Mesendoderm (in vitro differentiated cells): ENCODE measurements at regions not wholly inside any gene's neighbourhood (a gene's known extent, or its start where the extent isn't known, plus 50 kb on each side); places are given as distances from the start of the nearest gene placed in this dataset.

ENCODE experiments used
- DNase-seq: peaks from one replicate; pipeline ENCODE4 v3.0.0; 2013
- H2AK5ac ChIP-seq: 2 replicates; pipeline ENCODE4 v1.6.1; 2013; ENCODE audit warnings: low read length, inconsistent platforms
- H2BK120ac ChIP-seq: 2 replicates; pipeline ENCODE4 v1.6.1; 2013; ENCODE audit warnings: low read depth, mild to moderate bottlenecking, low read length, moderate library complexity, mixed read lengths
- H2BK15ac ChIP-seq: replicated peaks from 2 replicates; pipeline ENCODE4 v1.6.1; 2013; ENCODE audit warnings: low read depth, mild to moderate bottlenecking, moderate library complexity
- H2BK5ac ChIP-seq: 2 replicates; pipeline ENCODE4 v1.6.1; 2013; ENCODE audit warnings: low read length, inconsistent platforms
- H3K18ac ChIP-seq: 2 replicates; pipeline ENCODE4 v1.6.1; 2013; ENCODE audit warnings: mild to moderate bottlenecking, low read length, mixed read lengths
- H3K23ac ChIP-seq: one replicate; pipeline ENCODE4 v1.6.1; 2013; ENCODE audit warnings: low read length
- H3K27ac ChIP-seq: 2 replicates; pipeline ENCODE4 v1.5.1; 2013; ENCODE audit warnings: low read depth, mild to moderate bottlenecking, inconsistent platforms, low read length, moderate library complexity
- H3K27me3 ChIP-seq: 2 replicates; pipeline ENCODE4 v1.6.1; 2013; ENCODE audit warnings: low read length, control low read depth, mild to moderate bottlenecking, inconsistent platforms; ENCODE audit not compliant: insufficient read depth, poor library complexity
- H3K36me3 ChIP-seq: 2 replicates; pipeline ENCODE4 v1.6.1; 2013; ENCODE audit warnings: low read length, inconsistent platforms; ENCODE audit not compliant: control insufficient read depth, insufficient read depth
- H3K4ac ChIP-seq: one replicate; pipeline ENCODE4 v1.6.1; 2013; ENCODE audit warnings: low read depth, mild to moderate bottlenecking, low read length, moderate library complexity
- H3K4me1 ChIP-seq: 2 replicates; pipeline ENCODE4 v1.6.1; 2013; ENCODE audit warnings: low read depth, low read length, inconsistent platforms; ENCODE audit not compliant: control insufficient read depth
- H3K4me2 ChIP-seq: 2 replicates; pipeline ENCODE4 v1.6.1; 2013; ENCODE audit warnings: low read length
- H3K4me3 ChIP-seq: 2 replicates; pipeline ENCODE4 v1.5.1; 2013; ENCODE audit warnings: mild to moderate bottlenecking, low read length
- H3K56ac ChIP-seq: one replicate; pipeline ENCODE4 v1.6.1; 2013; ENCODE audit warnings: low read length
- H3K79me1 ChIP-seq: 2 replicates; pipeline ENCODE4 v1.6.1; 2013; ENCODE audit warnings: low read length, inconsistent platforms
- H3K79me2 ChIP-seq: 2 replicates; pipeline ENCODE4 v1.6.1; 2013; ENCODE audit warnings: mild to moderate bottlenecking, low read length; ENCODE audit not compliant: control insufficient read depth, insufficient read depth
- H3K9ac ChIP-seq: 2 replicates; pipeline ENCODE4 v1.6.1; 2013; ENCODE audit warnings: low read length, inconsistent platforms
- H4K5ac ChIP-seq: one replicate; pipeline ENCODE4 v1.6.1; 2013; ENCODE audit warnings: low read length
- H4K8ac ChIP-seq: one replicate; pipeline ENCODE4 v1.6.1; 2013; ENCODE audit warnings: low read depth, mild to moderate bottlenecking, control low read depth, low read length, moderate library complexity
- WGBS: extraction: QIAGEN DNeasy Blood & Tissue Kit; methylation state at CpG from one replicate; pipeline ENCODE4 v1.1.7; 2013; ENCODE audit warnings: low lambda C conversion rate, missing lambda C conversion rate; ENCODE audit not compliant: insufficient coverage; ENCODE audit errors: extremely low coverage; 5-methylcytosine and 5-hydroxymethylcytosine counted together

DNA sequence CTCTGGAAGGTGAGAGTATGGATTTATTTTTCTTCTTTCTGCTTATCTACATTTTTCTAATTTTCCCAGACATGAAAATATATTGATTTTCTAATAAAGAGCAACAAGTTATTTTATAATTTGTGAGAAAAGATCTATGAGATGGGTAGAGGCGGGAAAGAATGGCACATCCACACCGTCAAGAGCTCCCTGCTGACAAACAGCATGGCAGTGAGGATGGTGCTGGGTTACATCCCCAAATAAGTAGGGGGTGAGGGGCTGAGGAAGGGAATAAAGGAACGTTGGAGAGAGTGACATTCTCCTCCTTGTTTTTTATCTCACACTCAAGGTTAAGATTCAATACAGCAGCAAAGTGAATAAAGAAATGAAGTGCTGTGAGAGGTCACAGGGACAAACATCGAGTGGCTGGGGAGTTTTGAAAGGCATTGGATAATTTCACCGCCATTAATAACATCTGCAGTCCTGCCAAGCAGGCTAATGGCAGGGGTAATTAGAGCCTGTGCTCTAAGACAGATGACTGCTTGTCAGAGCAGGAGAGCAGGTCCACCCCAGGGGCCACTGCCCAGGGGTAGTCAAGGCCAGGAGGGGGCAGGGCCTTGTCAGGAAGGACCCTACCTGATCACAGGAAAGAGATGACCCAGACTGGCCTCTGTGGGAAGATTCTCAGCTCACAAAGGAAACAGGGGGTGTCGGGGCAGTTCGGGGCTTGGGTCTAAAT is 323.8 kb downstream of the FBXW7 start:
- WGBS: no CpG with 5 or more reads among the region's 7 CpGs

GRCh38 chr4:152209772-152210493 is 326.0 kb downstream of the FBXW7 start:
- Histone ChIP-seq H3K79me2 (no peaks in the 10 kb centered on the region), H3K56ac (no peak overlapping the region), H4K8ac (no peak overlapping the region), H3K23ac (no peak overlapping the region), H3K79me1 (no peaks in the 10 kb centered on the region), H3K4me3 (no peak overlapping the region), H3K36me3 (no peaks in the 10 kb centered on the region), H3K4me1 (peaks cover 2% of the 10 kb centered on the region), H2AK5ac (no peak overlapping the region), H3K4me2 (no peak overlapping the region), H3K4ac (no peak overlapping the region), H2BK5ac (no peak overlapping the region), H2BK15ac (no peak overlapping the region), H3K27ac (no peak overlapping the region), H3K9ac (no peak overlapping the region), H3K27me3 (no peaks in the 10 kb centered on the region), H4K5ac (no peak overlapping the region), H2BK120ac (no peak overlapping the region), H3K18ac (no peak overlapping the region)
- WGBS: no CpG with 5 or more reads among the region's 4 CpGs
- DNase-seq: peak; percentile 54

More for the DNA sequence above, 323.8 kb downstream of the FBXW7 start:
- DNase-seq: no peak
- no peaks in the 10 kb centered on the region for H3K36me3 ChIP-seq
- no peak overlapping the region for H2BK120ac ChIP-seq
- H3K4me1 ChIP-seq: peaks cover 2% of the 10 kb centered on the region
- no peak overlapping the region for H3K18ac ChIP-seq
- H3K27me3 ChIP-seq: no peaks in the 10 kb centered on the region
- no peak overlapping the region for H2AK5ac ChIP-seq
- no peak overlapping the region for H2BK5ac ChIP-seq
- H3K23ac ChIP-seq: no peak overlapping the region
- no peak overlapping the region for H4K8ac ChIP-seq
- no peak overlapping the region for H2BK15ac ChIP-seq
- no peak overlapping the region for H3K9ac ChIP-seq
- H3K79me2 ChIP-seq: no peaks in the 10 kb centered on the region
- no peaks in the 10 kb centered on the region for H3K79me1 ChIP-seq
- H3K4ac ChIP-seq: no peak overlapping the region
- no peak overlapping the region for H3K56ac ChIP-seq
- no peak overlapping the region for H3K4me3 ChIP-seq
- H3K4me2 ChIP-seq: no peak overlapping the region
- no peak overlapping the region for H3K27ac ChIP-seq
- H4K5ac ChIP-seq: no peak overlapping the region

GRCh38 chr4:152207378-152207720 is 328.5 kb downstream of the FBXW7 start:
- no CpG with 5 or more reads among the region's 2 CpGs for WGBS
- Histone ChIP-seq H2BK5ac (no peak overlapping the region), H3K18ac (no peak overlapping the region), H2BK15ac (peak overlapping the region; percentile 39), H4K8ac (no peak overlapping the region), H3K9ac (no peak overlapping the region), H3K27ac (no peak overlapping the region), H3K4ac (no peak overlapping the region), H3K79me2 (no peaks in the 10 kb centered on the region), H3K79me1 (no peaks in the 10 kb centered on the region), H2BK120ac (no peak overlapping the region), H4K5ac (no peak overlapping the region), H3K4me3 (no peak overlapping the region), H3K23ac (no peak overlapping the region), H3K56ac (peak overlapping the region; percentile 22), H2AK5ac (no peak overlapping the region), H3K4me1 (peaks cover 2% of the 10 kb centered on the region), H3K36me3 (no peaks in the 10 kb centered on the region), H3K27me3 (no peaks in the 10 kb centered on the region), H3K4me2 (no peak overlapping the region)
- no peak for DNase-seq

DNA sequence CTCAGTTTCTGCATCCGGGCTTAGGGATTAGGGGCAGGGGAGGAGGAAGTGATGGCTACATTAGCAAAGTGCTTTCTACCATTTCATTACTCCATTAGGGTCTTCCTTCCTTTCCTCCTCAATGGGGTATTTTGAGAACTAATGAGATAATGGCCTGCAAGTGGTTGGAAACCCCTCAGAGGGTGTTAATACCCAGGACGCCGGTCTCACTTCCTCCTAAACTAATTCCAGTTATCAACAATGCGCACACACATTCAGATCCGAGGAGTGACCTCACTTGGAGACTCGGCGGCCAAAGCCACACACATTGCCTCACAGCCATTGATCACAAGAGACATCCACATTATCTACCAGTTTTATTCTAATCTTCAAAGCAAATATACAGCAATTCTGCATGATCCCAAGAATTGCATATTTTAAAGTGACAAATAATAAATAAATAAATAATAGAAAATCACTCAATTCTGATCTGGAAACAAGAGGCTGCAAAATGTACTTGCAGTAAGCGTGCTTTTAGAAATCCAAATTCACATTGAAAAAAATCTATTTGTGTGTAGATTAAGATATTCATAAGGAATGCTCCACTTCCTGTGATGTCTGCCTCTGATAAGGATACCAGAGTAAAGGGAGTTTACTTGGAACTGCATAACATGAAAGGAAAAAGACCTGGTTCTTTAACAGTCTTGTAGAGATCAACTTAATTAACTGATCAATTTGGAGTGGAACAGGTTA is 329.1 kb downstream of the FBXW7 start:
- Histone ChIP-seq H3K9ac (no peak overlapping the region), H3K36me3 (no peaks in the 10 kb centered on the region), H4K5ac (no peak overlapping the region), H3K27ac (no peak overlapping the region), H4K8ac (no peak overlapping the region), H3K4me2 (no peak overlapping the region), H3K79me2 (no peaks in the 10 kb centered on the region), H3K27me3 (no peaks in the 10 kb centered on the region), H2BK120ac (no peak overlapping the region), H2BK5ac (no peak overlapping the region), H3K18ac (no peak overlapping the region), H3K23ac (no peak overlapping the region), H2AK5ac (no peak overlapping the region), H3K4me3 (no peak overlapping the region), H3K79me1 (no peaks in the 10 kb centered on the region), H2BK15ac (no peak overlapping the region), H3K56ac (peak overlapping the region; percentile 22), H3K4me1 (peaks cover 2% of the 10 kb centered on the region), H3K4ac (peak overlapping the region; percentile 65)
- WGBS: no CpG with 5 or more reads among the region's 8 CpGs
- peak; percentile 68 for DNase-seq

GRCh38 chr4:152206185-152206584 is 329.7 kb downstream of the FBXW7 start:
- H3K23ac ChIP-seq: no peak overlapping the region
- H3K9ac ChIP-seq: no peak overlapping the region
- no peaks in the 10 kb centered on the region for H3K36me3 ChIP-seq
- H2BK15ac ChIP-seq: no peak overlapping the region
- H3K27me3 ChIP-seq: no peaks in the 10 kb centered on the region
- H4K8ac ChIP-seq: no peak overlapping the region
- H2AK5ac ChIP-seq: no peak overlapping the region
- no peak overlapping the region for H3K4ac ChIP-seq
- H3K4me2 ChIP-seq: no peak overlapping the region
- H3K56ac ChIP-seq: no peak overlapping the region
- no peak overlapping the region for H3K27ac ChIP-seq
- H3K4me1 ChIP-seq: peaks cover 2% of the 10 kb centered on the region
- no peak overlapping the region for H2BK120ac ChIP-seq
- peak overlapping the region; percentile 61 for H3K18ac ChIP-seq
- H3K4me3 ChIP-seq: no peak overlapping the region
- no peaks in the 10 kb centered on the region for H3K79me2 ChIP-seq
- H2BK5ac ChIP-seq: no peak overlapping the region
- peak; percentile 22 for DNase-seq
- no peak overlapping the region for H4K5ac ChIP-seq
- no peaks in the 10 kb centered on the region for H3K79me1 ChIP-seq
- WGBS: no CpG with 5 or more reads among the region's 5 CpGs
